Transverse colon (tissue), 4 donors: ENCODE measurements at regions not wholly inside any gene's neighbourhood (a gene's known extent, or its start where the extent isn't known, plus 50 kb on each side); places are given as distances from the start of the nearest gene placed in this dataset.

Source experiments
- DNase-seq: peaks from one replicate; pipeline ENCODE4 v3.0.0-alpha.2; 2019
- H3K27ac ChIP-seq, 4 donors: fragments of 200-600 bp; sonication (generic); 2 replicates each; pipeline ENCODE4 v1.5.1; 2016 to 2018; ENCODE audit warnings: inconsistent platforms in 4 of 4
- H3K27me3 ChIP-seq: fragments of 200-600 bp; sonication (generic); 2 replicates; pipeline ENCODE4 v1.5.1; 2017; ENCODE audit warnings: inconsistent platforms
- H3K36me3 ChIP-seq, 4 donors: fragments of 200-600 bp; sonication (generic); 2 replicates each; pipeline ENCODE4 v1.5.1; 2017 to 2019; ENCODE audit warnings: inconsistent platforms in 4 of 4
- H3K4me1 ChIP-seq, 4 donors: fragments of 200-600 bp; sonication (generic); 2 replicates each; pipeline ENCODE4 v1.5.1; 2017 to 2020; ENCODE audit warnings: inconsistent platforms in 4 of 4
- H3K4me3 ChIP-seq, 4 donors: fragments of 200-600 bp; sonication (generic); 1 replicate in 1 of 4; 2 replicates in 3 of 4; pipeline versions ENCODE4 v1.5.1 to v1.6.1; 2017 to 2019; ENCODE audit warnings: inconsistent platforms in 4 of 4
- H3K9me3 ChIP-seq, 2 donors: fragments of 200-600 bp; sonication (generic); 2 replicates each; pipeline ENCODE4 v1.5.1; 2017 to 2019; ENCODE audit warnings: inconsistent platforms in 2 of 2
- EP300 ChIP-seq: sonication (generic); formaldehyde crosslinking; IDR thresholded peaks from one replicate; pipeline ENCODE4 v1.6.1; 2017; ENCODE audit warnings: antibody characterized with exemption, low read depth
- POLR2A ChIP-seq: fragments of 450-650 bp; IDR thresholded peaks from one replicate; pipeline ENCODE4 v1.6.1; 2016; ENCODE audit warnings: antibody characterized with exemption, mild to moderate bottlenecking, moderate library complexity
- POLR2AphosphoS5 ChIP-seq, 3 donors: sonication (generic); formaldehyde crosslinking; IDR thresholded peaks; one replicate each; pipeline ENCODE4 v1.6.1; 2016; ENCODE audit warnings: antibody characterized with exemption in 3 of 3
- WGBS, 2 donors: methylation state at CpG; one replicate each; pipeline ENCODE4 v1.1.5; 2018; ENCODE audit warnings: low coverage in 1 of 2; 5-methylcytosine and 5-hydroxymethylcytosine counted together
- in situ Hi-C, 4 donors: fragments of 200-750 bp; cut with MboI; loops; one replicate each; pipeline versions ENCODE4 v1.15.0 to v1.15.1; 2017; ENCODE audit warnings: low sequenced_read_pairs in 3 of 4, low pct_ligation_motif_present in 1 of 4, low pct_unique_long_range_greater_than_20kb in 1 of 4
- intact Hi-C: fragments of 100-400 bp; cut with DNase I; formaldehyde crosslinking; loops from one replicate; pipeline ENCODE4 v1.15.1; 2023; ENCODE audit warnings: low total_unique reads
- TF ChIP-seq, protein P1 (sequence below), 5 experiments: fragments of 200-600 bp in 3 of 5; fragments of 450-650 bp in 2 of 5; sonication (generic) in 3 of 5; IDR thresholded peaks; 1 replicate in 2 of 5; 2 replicates in 3 of 5; pipeline ENCODE4 v1.5.1; 2016 to 2017; ENCODE audit warnings: antibody characterized with exemption in 5 of 5, inconsistent platforms in 3 of 5, mild to moderate bottlenecking in 2 of 5, moderate library complexity in 1 of 5

DNA sequence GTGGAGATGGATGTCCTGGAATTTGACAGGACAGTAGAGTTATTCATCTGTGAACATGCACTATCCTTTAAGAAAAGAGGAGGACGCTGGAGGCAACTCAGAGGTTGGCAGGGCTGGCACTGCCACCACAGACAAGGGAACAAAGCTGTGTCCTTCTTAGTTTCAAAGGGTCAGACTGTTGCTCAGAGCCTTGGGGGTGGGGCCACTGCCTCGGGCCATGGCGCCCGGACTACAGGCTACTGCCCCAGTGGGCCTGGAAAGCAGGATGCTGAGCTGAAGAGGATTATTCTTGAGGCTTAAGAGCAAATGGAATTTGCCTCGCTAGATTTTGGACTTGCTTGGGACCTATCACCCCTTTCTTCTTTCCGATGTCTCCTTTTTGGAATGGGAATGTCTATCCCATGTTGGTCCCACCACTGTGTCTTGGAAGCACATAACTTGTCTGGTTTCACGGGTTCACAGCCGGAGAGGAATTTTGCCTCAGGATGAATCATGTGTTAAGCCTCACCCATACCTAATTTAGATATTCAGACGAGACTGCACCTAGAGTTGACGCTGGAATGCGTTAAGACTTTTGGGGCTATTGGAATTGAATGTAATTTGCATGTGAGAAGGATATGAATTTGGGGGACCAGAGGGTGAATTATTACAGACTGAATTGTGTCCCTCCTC lies 114.8 kb upstream of the RFLNA start:
- Histone ChIP-seq H3K27ac (no peak overlapping the region), H3K4me1 (no peaks in the 10 kb centered on the region), H3K9me3 (no peaks in the 10 kb centered on the region), H3K36me3 (no peaks in the 10 kb centered on the region), H3K27me3 (no peaks in the 10 kb centered on the region), H3K4me3 (no peak overlapping the region)
- no peak for TF ChIP-seq POLR2A
- TF ChIP-seq EP300, result no peak
- TF ChIP-seq POLR2AphosphoS5 (IDR thresholded peaks at IDR 0.05), result no peak
- TF ChIP-seq, protein P1, sequence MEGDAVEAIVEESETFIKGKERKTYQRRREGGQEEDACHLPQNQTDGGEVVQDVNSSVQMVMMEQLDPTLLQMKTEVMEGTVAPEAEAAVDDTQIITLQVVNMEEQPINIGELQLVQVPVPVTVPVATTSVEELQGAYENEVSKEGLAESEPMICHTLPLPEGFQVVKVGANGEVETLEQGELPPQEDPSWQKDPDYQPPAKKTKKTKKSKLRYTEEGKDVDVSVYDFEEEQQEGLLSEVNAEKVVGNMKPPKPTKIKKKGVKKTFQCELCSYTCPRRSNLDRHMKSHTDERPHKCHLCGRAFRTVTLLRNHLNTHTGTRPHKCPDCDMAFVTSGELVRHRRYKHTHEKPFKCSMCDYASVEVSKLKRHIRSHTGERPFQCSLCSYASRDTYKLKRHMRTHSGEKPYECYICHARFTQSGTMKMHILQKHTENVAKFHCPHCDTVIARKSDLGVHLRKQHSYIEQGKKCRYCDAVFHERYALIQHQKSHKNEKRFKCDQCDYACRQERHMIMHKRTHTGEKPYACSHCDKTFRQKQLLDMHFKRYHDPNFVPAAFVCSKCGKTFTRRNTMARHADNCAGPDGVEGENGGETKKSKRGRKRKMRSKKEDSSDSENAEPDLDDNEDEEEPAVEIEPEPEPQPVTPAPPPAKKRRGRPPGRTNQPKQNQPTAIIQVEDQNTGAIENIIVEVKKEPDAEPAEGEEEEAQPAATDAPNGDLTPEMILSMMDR (IDR thresholded peaks at IDR 0.05), result no peak
- no peak for DNase-seq
- intact Hi-C loops, result no loop called here
- in situ Hi-C loops, result no loop called here
- WGBS, 2 donors, result 87 to 100% methylated on average over 6 to 11 of the region's 11 CpGs

DNA sequence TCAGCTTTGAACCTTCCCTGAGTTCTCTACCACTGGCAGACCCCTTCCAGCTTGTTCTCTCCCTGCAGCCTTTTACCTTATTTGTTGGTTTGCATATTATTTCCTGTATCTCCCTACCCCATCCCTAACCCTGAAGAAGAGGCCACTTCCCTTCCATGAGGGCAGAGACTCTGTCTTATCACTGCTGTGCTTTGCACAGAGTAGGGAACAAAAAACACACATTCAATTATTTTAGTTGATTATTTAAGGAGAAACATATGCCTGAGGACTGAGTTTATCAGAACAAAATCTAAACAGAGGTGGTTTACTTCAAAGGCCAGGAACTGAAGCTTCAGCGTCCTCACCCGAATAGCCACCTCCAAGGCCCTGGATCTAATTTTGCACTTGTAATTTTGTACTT lies 111.7 kb upstream of the RFLNA start:
- no peaks in the 10 kb centered on the region for H3K27me3 ChIP-seq
- TF ChIP-seq POLR2A, result no peak
- no peak for TF ChIP-seq EP300
- TF ChIP-seq POLR2AphosphoS5 (IDR thresholded peaks at IDR 0.05), result no peak
- TF ChIP-seq, protein P1 (IDR thresholded peaks at IDR 0.05), result no peak

DNA sequence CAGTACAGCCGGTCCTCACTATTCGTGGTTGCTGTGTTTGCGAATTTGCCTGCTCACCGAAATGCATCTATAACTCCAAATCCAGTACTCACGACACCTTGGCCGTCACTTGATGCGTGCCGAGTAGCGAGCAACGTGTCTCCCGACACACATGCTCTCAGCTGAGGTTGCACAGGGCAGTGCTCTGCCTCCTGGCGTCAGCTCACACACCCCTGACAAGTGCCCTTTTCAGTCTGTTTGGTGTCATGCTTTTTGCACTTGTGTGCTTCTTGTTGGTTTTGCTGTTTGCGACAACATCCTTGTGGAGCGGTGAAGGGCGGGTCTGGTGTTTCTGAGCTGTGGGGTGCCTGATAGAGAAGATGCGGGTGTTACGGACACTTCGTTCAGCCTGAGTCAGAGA lies 110.4 kb upstream of the RFLNA start:
- 90 to 92% methylated on average over 10 to 18 of the region's 18 CpGs for WGBS, 2 donors
- Histone ChIP-seq H3K27ac (no peak overlapping the region), H3K4me3 (no peak overlapping the region), H3K36me3 (no peaks in the 10 kb centered on the region), H3K9me3 (no peaks in the 10 kb centered on the region), H3K27me3 (no peaks in the 10 kb centered on the region), H3K4me1 (peaks cover 0 to 11% (median 3%) of the 10 kb centered on the region in 4 donors)
- in situ Hi-C loops (no loop called here), intact Hi-C loops (no loop called here)
- TF ChIP-seq POLR2A (no peak), EP300 (no peak), POLR2AphosphoS5 (IDR thresholded peaks at IDR 0.05) (no peak)
- TF ChIP-seq, protein P1 (IDR thresholded peaks at IDR 0.05), result no peak
- no peak for DNase-seq

More for the DNA sequence above, 111.7 kb upstream of the RFLNA start:
- Histone ChIP-seq H3K9me3 (no peaks in the 10 kb centered on the region), H3K36me3 (no peaks in the 10 kb centered on the region), H3K27ac (no peak overlapping the region), H3K4me3 (no peak overlapping the region), H3K4me1 (peaks cover 0 to 3% (median 0%) of the 10 kb centered on the region in 4 donors)
- DNase-seq, result no peak
- WGBS, 2 donors, result 50 to 83% methylated on average over 2 of the region's 2 CpGs
- intact Hi-C loops, result no loop called here
- in situ Hi-C loops, result no loop called here

DNA sequence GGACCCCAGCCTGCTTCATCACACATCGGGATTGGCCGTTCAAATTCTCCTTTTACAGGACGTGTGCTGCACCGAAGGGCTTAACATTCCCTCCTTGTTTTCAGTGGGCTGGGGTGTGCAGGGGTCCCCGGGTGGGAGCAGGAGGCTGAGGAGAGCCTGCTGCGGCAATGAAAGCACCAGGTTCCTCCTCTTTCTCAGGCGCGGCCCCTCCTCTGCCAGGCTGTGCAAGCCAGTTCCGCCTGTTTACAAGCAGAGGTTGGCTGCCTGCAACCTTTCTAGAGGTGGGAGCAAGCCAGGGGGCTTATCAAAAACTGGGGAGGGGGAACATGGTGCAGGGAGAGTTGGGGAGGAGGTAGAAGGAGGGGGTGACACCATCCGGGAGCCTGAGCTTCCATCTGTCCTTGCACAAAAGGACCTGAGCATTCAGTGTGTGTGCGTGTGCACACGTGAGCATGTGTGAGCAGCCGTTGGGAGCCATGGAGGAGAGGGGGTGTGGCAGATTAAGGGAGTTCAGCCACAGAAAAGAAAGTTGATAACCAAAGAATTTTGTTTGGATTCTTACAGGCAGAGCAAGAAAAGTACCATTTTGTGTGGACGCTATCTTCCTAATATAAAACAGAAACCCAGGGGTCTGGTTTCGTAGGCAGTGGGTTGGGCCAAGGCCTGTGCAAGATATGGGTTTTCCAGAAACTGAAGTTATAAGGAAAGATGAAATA lies 108.8 kb upstream of the RFLNA start:
- 83 to 94% methylated on average over 2 to 15 of the region's 15 CpGs for WGBS, 2 donors
- no peak overlapping the region for H3K27ac ChIP-seq
- in situ Hi-C loops (no loop called here), intact Hi-C loops (no loop called here)
- H3K4me3 ChIP-seq, result no peak overlapping the region
- peaks cover 0 to 11% (median 3%) of the 10 kb centered on the region in 4 donors for H3K4me1 ChIP-seq
- no peak for DNase-seq
- H3K36me3 ChIP-seq, result no peaks in the 10 kb centered on the region
- H3K9me3 ChIP-seq, result no peaks in the 10 kb centered on the region
- TF ChIP-seq, protein P1 (IDR thresholded peaks at IDR 0.05), result no peak
- no peak for TF ChIP-seq POLR2A
- no peak for TF ChIP-seq POLR2AphosphoS5 (IDR thresholded peaks at IDR 0.05)
- TF ChIP-seq EP300, result no peak
- no peaks in the 10 kb centered on the region for H3K27me3 ChIP-seq
